Activated B cell treated with CpG ODN at 0.5 μM for 24 hours (primary cell): ENCODE measurements at regions not wholly inside any gene's neighbourhood (a gene's known extent, or its start where the extent isn't known, plus 50 kb on each side); places are given as distances from the start of the nearest gene placed in this dataset.

Experiments used
- ATAC-seq: fragments of 200-7000 bp; cut with Tn5 transposase; one replicate; pipeline ENCODE4 v1.10.0; 2021; ENCODE audit warnings: low read depth, mild to moderate bottlenecking, moderate library complexity
- CTCF ChIA-PET: fragments of 350-600 bp; sonication (Branson Sonifier 250); formaldehyde crosslinking; loops from one replicate; lab custom pipeline; 2021; ENCODE audit warnings: antibody characterized with exemption; lab: Charles Lee
- POLR2A ChIA-PET: fragments of 350-600 bp; sonication (Branson Sonifier 250); formaldehyde crosslinking; loops from one replicate; lab custom pipeline; 2021; ENCODE audit warnings: antibody characterized with exemption; lab: Charles Lee
- DNase-seq: peaks from one replicate; pipeline ENCODE4 v3.0.0; 2022
- H3K27ac Mint-ChIP-seq: one replicate; pipeline ENCODE4 v1.8.0; 2020; ENCODE audit warnings: mixed read lengths
- H3K27me3 Mint-ChIP-seq: one replicate; pipeline ENCODE4 v1.8.0; 2021; ENCODE audit warnings: mixed read lengths
- H3K36me3 Mint-ChIP-seq: one replicate; pipeline ENCODE4 v1.8.0; 2021; ENCODE audit warnings: low read depth, mixed read lengths
- H3K4me1 Mint-ChIP-seq: one replicate; pipeline ENCODE4 v1.8.0; 2021; ENCODE audit warnings: mixed read lengths
- H3K4me3 Mint-ChIP-seq: one replicate; pipeline ENCODE4 v1.8.0; 2020; ENCODE audit warnings: mild to moderate bottlenecking, mixed read lengths
- H3K9me3 Mint-ChIP-seq: one replicate; pipeline ENCODE4 v1.8.0; 2020; ENCODE audit warnings: mixed read lengths
- intact Hi-C: fragments of 100-400 bp; cut with micrococcal nuclease; formaldehyde crosslinking; loops from one replicate; pipeline ENCODE4 v1.15.1; 2024
- TF ChIP-seq, protein P1 (sequence below): fragments of 200-600 bp; IDR thresholded peaks from one replicate; pipeline ENCODE4 v1.8.0; 2022; ENCODE audit warnings: antibody characterized with exemption, mild to moderate bottlenecking

- TF ChIP-seq, protein P1, sequence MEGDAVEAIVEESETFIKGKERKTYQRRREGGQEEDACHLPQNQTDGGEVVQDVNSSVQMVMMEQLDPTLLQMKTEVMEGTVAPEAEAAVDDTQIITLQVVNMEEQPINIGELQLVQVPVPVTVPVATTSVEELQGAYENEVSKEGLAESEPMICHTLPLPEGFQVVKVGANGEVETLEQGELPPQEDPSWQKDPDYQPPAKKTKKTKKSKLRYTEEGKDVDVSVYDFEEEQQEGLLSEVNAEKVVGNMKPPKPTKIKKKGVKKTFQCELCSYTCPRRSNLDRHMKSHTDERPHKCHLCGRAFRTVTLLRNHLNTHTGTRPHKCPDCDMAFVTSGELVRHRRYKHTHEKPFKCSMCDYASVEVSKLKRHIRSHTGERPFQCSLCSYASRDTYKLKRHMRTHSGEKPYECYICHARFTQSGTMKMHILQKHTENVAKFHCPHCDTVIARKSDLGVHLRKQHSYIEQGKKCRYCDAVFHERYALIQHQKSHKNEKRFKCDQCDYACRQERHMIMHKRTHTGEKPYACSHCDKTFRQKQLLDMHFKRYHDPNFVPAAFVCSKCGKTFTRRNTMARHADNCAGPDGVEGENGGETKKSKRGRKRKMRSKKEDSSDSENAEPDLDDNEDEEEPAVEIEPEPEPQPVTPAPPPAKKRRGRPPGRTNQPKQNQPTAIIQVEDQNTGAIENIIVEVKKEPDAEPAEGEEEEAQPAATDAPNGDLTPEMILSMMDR, result no peak
- Mint-ChIP-seq H3K27ac (no peak overlapping the region), H3K36me3 (no peaks in the 10 kb centered on the region), H3K9me3 (peaks cover 3% of the 10 kb centered on the region), H3K27me3 (no peaks in the 10 kb centered on the region), H3K4me1 (no peaks in the 10 kb centered on the region), H3K4me3 (no peak overlapping the region)
- POLR2A ChIA-PET, result no interaction called here
- ATAC-seq (no peak), DNase-seq (no peak)
- CTCF ChIA-PET, result no interaction called here
- intact Hi-C loops, result no loop called here
Observed at GRCh38 chr9:118561051-118561450, 808.2 kb downstream of the BRINP1 start.

GRCh38 chr9:118563677-118564076 is 805.6 kb downstream of the BRINP1 start:
- intact Hi-C loops, result no loop called here
- Mint-ChIP-seq H3K9me3 (no peaks in the 10 kb centered on the region), H3K4me1 (no peaks in the 10 kb centered on the region), H3K36me3 (no peaks in the 10 kb centered on the region), H3K27me3 (no peaks in the 10 kb centered on the region), H3K27ac (no peak overlapping the region), H3K4me3 (no peak overlapping the region)
- ATAC-seq, result no peak
- POLR2A ChIA-PET, result no interaction called here
- DNase-seq, result no peak
- TF ChIP-seq, protein P1, result no peak
- CTCF ChIA-PET, result no interaction called here

GRCh38 chr9:118567861-118568260 is 801.4 kb downstream of the BRINP1 start:
- no peaks in the 10 kb centered on the region for H3K9me3 Mint-ChIP-seq
- no peak for ATAC-seq
- H3K27me3 Mint-ChIP-seq, result no peaks in the 10 kb centered on the region
- POLR2A ChIA-PET, result no interaction called here
- intact Hi-C loops, result no loop called here
- no peak for DNase-seq
- H3K36me3 Mint-ChIP-seq, result no peaks in the 10 kb centered on the region
- no peak overlapping the region for H3K4me3 Mint-ChIP-seq
- H3K27ac Mint-ChIP-seq, result no peak overlapping the region
- CTCF ChIA-PET, result no interaction called here
- TF ChIP-seq, protein P1, result no peak
- no peaks in the 10 kb centered on the region for H3K4me1 Mint-ChIP-seq

DNA sequence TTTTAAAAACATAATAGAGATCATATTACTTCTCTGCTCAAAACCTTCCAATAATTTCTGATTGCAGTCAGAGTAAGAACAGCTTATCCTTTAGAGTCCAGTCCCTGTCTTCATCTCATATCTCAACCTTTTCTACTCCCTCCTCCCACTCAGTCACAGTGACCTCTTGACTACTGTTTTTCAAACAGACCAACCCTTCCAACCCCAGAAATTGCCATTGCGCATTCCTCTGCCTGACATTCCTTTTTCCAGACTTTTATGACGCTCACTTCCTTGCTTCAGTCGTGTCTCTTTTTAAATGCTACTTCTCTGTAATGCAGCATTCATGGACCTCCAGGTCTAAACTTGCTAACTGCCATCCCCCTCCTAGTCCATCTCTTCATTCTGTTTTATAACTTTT is 800.5 kb downstream of the BRINP1 start:
- H3K4me1 Mint-ChIP-seq, result no peaks in the 10 kb centered on the region
- no peak overlapping the region for H3K27ac Mint-ChIP-seq
- H3K27me3 Mint-ChIP-seq, result no peaks in the 10 kb centered on the region
- TF ChIP-seq, protein P1, result no peak
- no peak for ATAC-seq
- no peaks in the 10 kb centered on the region for H3K9me3 Mint-ChIP-seq
- intact Hi-C loops, result no loop called here
- no peak for DNase-seq
- ChIA-PET POLR2A (no interaction called here), CTCF (no interaction called here)
- H3K36me3 Mint-ChIP-seq, result no peaks in the 10 kb centered on the region
- no peak overlapping the region for H3K4me3 Mint-ChIP-seq

DNA sequence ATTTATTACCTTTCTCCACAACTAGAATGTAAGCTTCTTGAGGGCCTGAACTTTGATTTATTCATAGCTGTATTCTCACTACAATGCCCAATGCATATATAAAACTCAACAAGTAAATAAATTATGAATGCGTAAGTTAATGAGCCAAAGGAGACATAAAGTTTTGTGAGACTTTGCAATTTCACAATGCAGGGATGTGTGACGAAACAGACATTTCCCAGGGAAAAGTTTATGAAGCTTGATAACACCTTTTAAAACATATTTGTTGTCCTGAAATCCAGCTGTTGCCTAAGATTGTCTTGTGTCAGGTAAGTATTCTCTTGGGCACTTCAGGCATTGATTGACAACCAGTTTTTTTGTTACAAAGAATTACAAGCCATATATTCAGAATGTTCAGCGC is 800.1 kb downstream of the BRINP1 start:
- TF ChIP-seq, protein P1, result no peak
- no peak for DNase-seq
- Mint-ChIP-seq H3K27ac (no peak overlapping the region), H3K27me3 (no peaks in the 10 kb centered on the region), H3K36me3 (no peaks in the 10 kb centered on the region), H3K4me1 (no peaks in the 10 kb centered on the region), H3K4me3 (no peak overlapping the region), H3K9me3 (no peaks in the 10 kb centered on the region)
- intact Hi-C loops, result no loop called here
- CTCF ChIA-PET, result no interaction called here
- POLR2A ChIA-PET, result no interaction called here
- ATAC-seq, result no peak
